ENCODE measurements at regions not wholly inside any gene's neighbourhood (a gene's known extent, or its start where the extent isn't known, plus 50 kb on each side); places are given as distances from the start of the nearest gene placed in this dataset.

GRCh38 chr12:82216475-82216874 lies 141.7 kb downstream of the CCDC59 start:
- no peaks in the 10 kb centered on the region for H3K27me3 ChIP-seq (ENCODE audit: control insufficient read depth in 1 of 2, insufficient read depth in 2 of 2, low read length in 1 of 2)
- no peak overlapping the region for H3K4me3 ChIP-seq (ENCODE audit: low read length in 2 of 2)
- 83 to 89% methylated on average over 6 of the region's 6 CpGs for WGBS, 2 donors
- H3K36me3 ChIP-seq (ENCODE audit: control insufficient read depth in 1 of 2, insufficient read depth in 2 of 2, low read length in 1 of 2): no peaks in the 10 kb centered on the region
- ATAC-seq (ENCODE audit: low FRiP score) (no peak), DNase-seq (no peak)
- no peaks in the 10 kb centered on the region for H3K4me1 ChIP-seq (ENCODE audit: control insufficient read depth in 1 of 2, insufficient read depth in 2 of 2, low read length in 2 of 2)
- H3K9me3 ChIP-seq (ENCODE audit: control insufficient read depth, low read length): no peaks in the 10 kb centered on the region
- no peak overlapping the region for H3K27ac ChIP-seq (ENCODE audit: low read depth in 1 of 2, low read length in 2 of 2)
- intact Hi-C loops (cut with DNase I): no loop called here

- intact Hi-C loops (cut with DNase I): no loop called here
- no peak overlapping the region for H3K4me3 ChIP-seq (ENCODE audit: low read length in 2 of 2)
- no peaks in the 10 kb centered on the region for H3K27me3 ChIP-seq (ENCODE audit: control insufficient read depth in 1 of 2, insufficient read depth in 2 of 2, low read length in 1 of 2)
- 50 to 62% methylated on average over 2 of the region's 2 CpGs for WGBS, 2 donors
- H3K4me1 ChIP-seq (ENCODE audit: control insufficient read depth in 1 of 2, insufficient read depth in 2 of 2, low read length in 2 of 2): no peaks in the 10 kb centered on the region
- no peak for DNase-seq
- no peak for ATAC-seq (ENCODE audit: low FRiP score)
- peaks cover 4% of the 10 kb centered on the region for H3K9me3 ChIP-seq (ENCODE audit: control insufficient read depth, low read length)
- H3K27ac ChIP-seq (ENCODE audit: low read depth in 1 of 2, low read length in 2 of 2): no peak overlapping the region
- H3K36me3 ChIP-seq (ENCODE audit: control insufficient read depth in 1 of 2, insufficient read depth in 2 of 2, low read length in 1 of 2): no peaks in the 10 kb centered on the region
Observed at GRCh38 chr12:82213761-82214160, 144.4 kb downstream of the CCDC59 start.

- 96 to 97% methylated on average over 1 of the region's 1 CpG for WGBS, 2 donors
- DNase-seq (no peak), ATAC-seq (ENCODE audit: low FRiP score) (no peak)
- intact Hi-C loops (cut with DNase I): no loop called here
- H3K36me3 ChIP-seq (ENCODE audit: control insufficient read depth in 1 of 2, insufficient read depth in 2 of 2, low read length in 1 of 2): no peaks in the 10 kb centered on the region
- no peaks in the 10 kb centered on the region for H3K4me1 ChIP-seq (ENCODE audit: control insufficient read depth in 1 of 2, insufficient read depth in 2 of 2, low read length in 2 of 2)
- no peaks in the 10 kb centered on the region for H3K27me3 ChIP-seq (ENCODE audit: control insufficient read depth in 1 of 2, insufficient read depth in 2 of 2, low read length in 1 of 2)
- H3K27ac ChIP-seq (ENCODE audit: low read depth in 1 of 2, low read length in 2 of 2): no peak overlapping the region
- H3K9me3 ChIP-seq (ENCODE audit: control insufficient read depth, low read length): peaks cover 8% of the 10 kb centered on the region
- no peak overlapping the region for H3K4me3 ChIP-seq (ENCODE audit: low read length in 2 of 2)
Observed at GRCh38 chr12:82210882-82211281, 147.3 kb downstream of the CCDC59 start.

GRCh38 chr12:82209533-82209932 lies 148.7 kb downstream of the CCDC59 start:
- no peaks in the 10 kb centered on the region for H3K4me1 ChIP-seq (ENCODE audit: control insufficient read depth in 1 of 2, insufficient read depth in 2 of 2, low read length in 2 of 2)
- H3K4me3 ChIP-seq (ENCODE audit: low read length in 2 of 2): no peak overlapping the region
- ATAC-seq (ENCODE audit: low FRiP score): no peak
- intact Hi-C loops (cut with DNase I): no loop called here
- no peaks in the 10 kb centered on the region for H3K36me3 ChIP-seq (ENCODE audit: control insufficient read depth in 1 of 2, insufficient read depth in 2 of 2, low read length in 1 of 2)
- peak in 1 of 2 donors; percentile 37 for DNase-seq
- no peaks in the 10 kb centered on the region for H3K27me3 ChIP-seq (ENCODE audit: control insufficient read depth in 1 of 2, insufficient read depth in 2 of 2, low read length in 1 of 2)
- WGBS, 2 donors: 93% methylated on average over 9 of the region's 9 CpGs
- H3K9me3 ChIP-seq (ENCODE audit: control insufficient read depth, low read length): peaks cover 8% of the 10 kb centered on the region
- no peak overlapping the region for H3K27ac ChIP-seq (ENCODE audit: low read depth in 1 of 2, low read length in 2 of 2)

GRCh38 chr12:82207556-82207955 lies 150.6 kb downstream of the CCDC59 start:
- no peak for ATAC-seq (ENCODE audit: low FRiP score)
- DNase-seq: no peak
- intact Hi-C loops (cut with DNase I): no loop called here

GRCh38 chr12:82203086-82203485 lies 155.1 kb downstream of the CCDC59 start:
- H3K36me3 ChIP-seq (ENCODE audit: control insufficient read depth in 1 of 2, insufficient read depth in 2 of 2, low read length in 1 of 2): no peaks in the 10 kb centered on the region
- intact Hi-C loops (cut with DNase I): no loop called here
- H3K27me3 ChIP-seq (ENCODE audit: control insufficient read depth in 1 of 2, insufficient read depth in 2 of 2, low read length in 1 of 2): no peaks in the 10 kb centered on the region
- no peak for DNase-seq
- H3K27ac ChIP-seq (ENCODE audit: low read depth in 1 of 2, low read length in 2 of 2): no peak overlapping the region
- H3K9me3 ChIP-seq (ENCODE audit: control insufficient read depth, low read length): peaks cover 5% of the 10 kb centered on the region
- H3K4me1 ChIP-seq (ENCODE audit: control insufficient read depth in 1 of 2, insufficient read depth in 2 of 2, low read length in 2 of 2): no peaks in the 10 kb centered on the region
- H3K4me3 ChIP-seq (ENCODE audit: low read length in 2 of 2): no peak overlapping the region
- WGBS, 2 donors: 85 to 86% methylated on average over 4 of the region's 4 CpGs
- ATAC-seq (ENCODE audit: low FRiP score): no peak

More at GRCh38 chr12:82207556-82207955, 150.6 kb downstream of the CCDC59 start:
- Histone ChIP-seq H3K36me3 (ENCODE audit: control insufficient read depth in 1 of 2, insufficient read depth in 2 of 2, low read length in 1 of 2) (no peaks in the 10 kb centered on the region), H3K4me1 (ENCODE audit: control insufficient read depth in 1 of 2, insufficient read depth in 2 of 2, low read length in 2 of 2) (no peaks in the 10 kb centered on the region), H3K4me3 (ENCODE audit: low read length in 2 of 2) (no peak overlapping the region), H3K27ac (ENCODE audit: low read depth in 1 of 2, low read length in 2 of 2) (no peak overlapping the region), H3K9me3 (ENCODE audit: control insufficient read depth, low read length) (peaks cover 8% of the 10 kb centered on the region), H3K27me3 (ENCODE audit: control insufficient read depth in 1 of 2, insufficient read depth in 2 of 2, low read length in 1 of 2) (no peaks in the 10 kb centered on the region)

GRCh38 chr12:82187595-82187994 lies 170.6 kb downstream of the CCDC59 start:
- no peak overlapping the region for H3K4me3 ChIP-seq (ENCODE audit: low read length in 2 of 2)
- WGBS, 2 donors: 90 to 91% methylated on average over 2 of the region's 2 CpGs
- H3K9me3 ChIP-seq (ENCODE audit: control insufficient read depth, low read length): no peaks in the 10 kb centered on the region
- no peak for ATAC-seq (ENCODE audit: low FRiP score)
- no peaks in the 10 kb centered on the region for H3K36me3 ChIP-seq (ENCODE audit: control insufficient read depth in 1 of 2, insufficient read depth in 2 of 2, low read length in 1 of 2)
- no peaks in the 10 kb centered on the region for H3K4me1 ChIP-seq (ENCODE audit: control insufficient read depth in 1 of 2, insufficient read depth in 2 of 2, low read length in 2 of 2)
- intact Hi-C loops (cut with DNase I): no loop called here
- DNase-seq: no peak
- H3K27ac ChIP-seq (ENCODE audit: low read depth in 1 of 2, low read length in 2 of 2): no peak overlapping the region
- H3K27me3 ChIP-seq (ENCODE audit: control insufficient read depth in 1 of 2, insufficient read depth in 2 of 2, low read length in 1 of 2): no peaks in the 10 kb centered on the region

- Histone ChIP-seq H3K27me3 (ENCODE audit: control insufficient read depth in 1 of 2, insufficient read depth in 2 of 2, low read length in 1 of 2) (no peaks in the 10 kb centered on the region), H3K36me3 (ENCODE audit: control insufficient read depth in 1 of 2, insufficient read depth in 2 of 2, low read length in 1 of 2) (no peaks in the 10 kb centered on the region), H3K27ac (ENCODE audit: low read depth in 1 of 2, low read length in 2 of 2) (no peak overlapping the region), H3K4me1 (ENCODE audit: control insufficient read depth in 1 of 2, insufficient read depth in 2 of 2, low read length in 2 of 2) (no peaks in the 10 kb centered on the region), H3K9me3 (ENCODE audit: control insufficient read depth, low read length) (no peaks in the 10 kb centered on the region), H3K4me3 (ENCODE audit: low read length in 2 of 2) (no peak overlapping the region)
- ATAC-seq (ENCODE audit: low FRiP score): no peak
- DNase-seq: no peak
- intact Hi-C loops (cut with DNase I): no loop called here
Observed at GRCh38 chr12:82187011-82187410, 171.2 kb downstream of the CCDC59 start.

GRCh38 chr12:82186282-82186681 lies 171.9 kb downstream of the CCDC59 start:
- no peaks in the 10 kb centered on the region for H3K4me1 ChIP-seq (ENCODE audit: control insufficient read depth in 1 of 2, insufficient read depth in 2 of 2, low read length in 2 of 2)
- WGBS, 2 donors: 81 to 86% methylated on average over 6 of the region's 6 CpGs
- H3K36me3 ChIP-seq (ENCODE audit: control insufficient read depth in 1 of 2, insufficient read depth in 2 of 2, low read length in 1 of 2): no peaks in the 10 kb centered on the region
- H3K9me3 ChIP-seq (ENCODE audit: control insufficient read depth, low read length): no peaks in the 10 kb centered on the region
- ATAC-seq (ENCODE audit: low FRiP score) (no peak), DNase-seq (no peak)
- no peaks in the 10 kb centered on the region for H3K27me3 ChIP-seq (ENCODE audit: control insufficient read depth in 1 of 2, insufficient read depth in 2 of 2, low read length in 1 of 2)
- intact Hi-C loops (cut with DNase I): no loop called here
- no peak overlapping the region for H3K4me3 ChIP-seq (ENCODE audit: low read length in 2 of 2)
- H3K27ac ChIP-seq (ENCODE audit: low read depth in 1 of 2, low read length in 2 of 2): no peak overlapping the region

All from aorta (tissue), 5 donors.